HG02943 (cell line): ENCODE measurements at regions not wholly inside any gene's neighbourhood (a gene's known extent, or its start where the extent isn't known, plus 50 kb on each side); places are given as distances from the start of the nearest gene placed in this dataset.

ENCODE experiments used
- ATAC-seq: cut with Tn5 transposase; IDR thresholded peaks from one replicate; pipeline ENCODE4 v1.9.1; 2021; ENCODE audit warnings: mild to moderate bottlenecking, low read depth, moderate library complexity; ENCODE audit not compliant: unreplicated experiment

GRCh38 chr6:145309842-145310535, 425.3 kb downstream of the EPM2A start:
- ATAC-seq: no peak

DNA sequence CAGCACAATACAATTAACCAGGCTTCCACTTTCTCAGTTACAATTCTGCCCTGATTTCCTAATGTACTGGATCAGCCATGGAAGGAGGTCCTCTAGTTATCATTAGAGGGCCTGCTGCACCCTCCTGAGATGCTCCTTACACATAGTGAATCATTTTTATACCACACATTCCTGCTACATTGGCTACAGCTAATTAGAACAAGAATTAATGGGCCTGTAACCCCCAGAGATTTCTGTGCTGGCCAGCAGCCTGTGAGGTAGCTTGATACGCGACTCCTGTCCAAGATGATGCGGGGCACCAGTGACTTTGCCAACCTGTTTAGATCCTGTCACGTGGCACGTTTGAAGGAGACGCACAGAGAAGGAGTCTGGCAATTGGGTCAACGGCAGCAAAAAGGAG, 422.8 kb downstream of the EPM2A start:
- ATAC-seq: no peak

GRCh38 chr6:145313041-145313855, 422.1 kb downstream of the EPM2A start:
- no peak for ATAC-seq

GRCh38 chr6:145315982-145316600, 419.2 kb downstream of the EPM2A start:
- no peak for ATAC-seq

- no peak for ATAC-seq
These were observed 416.4 kb downstream of the EPM2A start for GRCh38 chr6:145318952-145319351.

DNA sequence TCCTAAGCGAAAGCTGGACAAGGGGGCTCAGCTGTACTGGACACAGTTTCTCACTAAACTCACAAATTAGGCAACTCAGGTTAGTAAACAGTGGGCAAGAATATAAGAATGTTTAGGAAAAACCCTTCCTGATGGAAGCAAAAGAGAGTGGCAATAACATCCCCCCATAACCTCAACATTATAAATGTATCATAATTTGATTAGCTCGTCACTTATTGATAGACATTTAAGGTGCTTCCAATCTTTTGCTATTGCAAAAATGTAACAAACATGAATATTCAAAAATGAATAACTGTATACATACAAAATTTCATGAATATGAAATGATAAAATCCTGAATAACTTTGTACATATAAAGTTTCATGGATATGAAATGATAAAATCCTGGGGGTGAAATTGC, 415.7 kb downstream of the EPM2A start:
- ATAC-seq: no peak

DNA sequence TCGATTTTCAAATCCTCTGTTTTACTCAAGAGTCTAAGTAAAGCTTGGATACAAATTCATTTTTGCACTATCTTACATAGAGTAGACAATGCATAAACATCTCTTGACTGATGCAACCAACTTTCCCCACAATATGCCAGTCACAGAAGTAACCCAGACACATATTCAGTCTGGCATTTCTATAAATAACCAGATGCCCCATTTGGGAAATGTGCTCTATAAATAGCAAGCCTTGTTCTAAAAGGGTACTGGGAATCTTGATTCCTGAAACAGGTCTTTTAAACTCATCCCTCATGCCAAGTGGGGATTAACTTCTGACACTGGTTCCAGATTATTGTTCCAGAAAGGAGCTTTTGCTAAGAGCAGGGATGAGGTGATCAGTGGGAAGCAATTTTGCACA, 411.7 kb downstream of the EPM2A start:
- ATAC-seq: no peak

DNA sequence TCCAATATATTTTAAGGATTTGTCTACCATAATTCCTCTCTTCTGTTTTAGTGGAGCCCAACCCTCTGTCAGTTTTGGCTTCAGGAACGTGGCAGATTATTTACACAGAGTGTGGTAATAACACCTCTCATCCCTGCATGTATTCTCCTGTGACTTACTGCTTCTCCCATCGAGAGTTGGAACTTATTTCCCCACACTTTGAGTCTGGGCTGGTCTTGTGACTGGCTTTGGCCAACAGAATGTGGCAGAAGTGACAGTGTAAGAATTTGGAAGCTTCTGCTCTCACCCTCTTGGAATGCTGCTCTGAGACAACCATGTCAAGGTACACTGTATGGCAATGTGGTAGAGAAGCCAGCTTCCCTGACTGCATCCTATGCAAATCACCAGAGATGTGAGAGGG, 407.7 kb downstream of the EPM2A start:
- ATAC-seq: no peak

DNA sequence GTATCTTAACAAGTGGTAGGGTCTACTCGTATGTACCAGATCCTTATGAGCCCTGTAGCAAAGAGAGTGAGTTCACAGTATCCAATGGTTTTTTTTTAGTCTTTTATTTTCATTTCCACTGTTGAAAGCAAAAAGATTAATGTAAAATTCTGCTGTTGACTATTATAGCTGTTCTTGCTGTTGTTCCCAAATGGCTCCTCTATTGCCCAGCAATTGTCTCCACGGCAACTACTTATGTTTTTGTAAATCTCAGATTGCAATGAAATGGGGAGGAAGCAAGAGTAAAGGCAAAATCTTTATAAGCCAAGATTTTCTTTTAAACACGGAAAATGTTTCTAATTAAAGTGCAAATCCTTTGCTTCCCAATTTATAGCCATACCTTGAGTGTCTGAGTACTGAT, 406.1 kb downstream of the EPM2A start:
- no peak for ATAC-seq

DNA sequence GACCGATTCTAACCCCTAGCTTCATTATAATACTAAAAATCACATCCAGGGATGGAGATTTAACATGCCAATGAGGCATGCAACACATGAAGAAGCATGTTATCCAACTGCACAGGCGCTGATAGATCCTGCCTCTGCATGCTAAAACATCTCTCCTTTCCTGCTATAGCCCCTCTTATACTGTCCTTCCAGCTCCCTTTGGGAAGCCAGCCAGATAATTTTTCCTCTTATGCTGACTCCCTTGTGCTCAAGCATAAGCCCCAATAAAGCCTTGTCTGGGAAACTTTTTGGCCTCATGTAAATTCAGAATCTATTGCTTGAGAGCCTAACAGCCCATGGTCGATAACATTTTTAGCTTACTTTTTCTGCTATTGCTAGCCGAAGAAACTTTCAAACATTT, 404.3 kb downstream of the EPM2A start:
- no peak for ATAC-seq

DNA sequence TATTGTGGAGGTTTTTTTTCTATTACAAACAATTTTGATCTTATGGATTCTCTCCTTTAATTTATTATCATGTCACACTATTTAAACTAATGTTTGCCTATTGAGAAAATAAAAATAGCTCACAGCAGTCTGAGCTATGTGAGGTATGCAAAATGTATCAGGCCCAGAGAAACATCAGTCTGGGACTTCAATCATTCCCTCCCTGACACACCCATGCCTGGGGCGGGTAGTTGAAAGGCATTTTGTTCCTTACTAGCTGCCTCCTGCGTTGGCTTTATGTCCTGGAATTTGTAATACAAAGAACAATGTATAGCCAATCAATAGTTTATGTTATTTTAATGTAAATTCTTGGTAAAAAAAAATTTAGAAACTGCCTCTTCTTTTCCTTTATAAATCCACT, 403.3 kb downstream of the EPM2A start:
- ATAC-seq: no peak

GRCh38 chr6:145336119-145336518, 399.2 kb downstream of the EPM2A start:
- ATAC-seq: no peak

DNA sequence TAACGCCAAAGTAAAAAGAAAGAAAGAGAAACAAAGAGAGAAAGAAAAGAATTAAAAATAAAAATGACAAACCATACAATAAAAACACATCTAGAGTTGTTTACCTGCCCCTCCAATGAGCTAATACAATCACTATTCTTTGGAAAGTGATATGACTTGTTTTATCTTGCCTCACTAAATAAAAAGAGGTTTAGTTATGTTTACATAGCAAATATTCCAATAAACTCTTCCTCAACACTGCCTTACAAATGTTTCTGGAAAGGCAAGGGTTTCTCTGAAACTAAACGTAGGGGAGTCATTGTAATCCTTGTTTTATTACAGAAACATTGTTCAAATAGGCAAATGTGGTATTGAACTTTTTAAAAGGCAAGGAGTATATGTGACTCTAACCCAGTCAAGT, 396.2 kb downstream of the EPM2A start:
- ATAC-seq: no peak

DNA sequence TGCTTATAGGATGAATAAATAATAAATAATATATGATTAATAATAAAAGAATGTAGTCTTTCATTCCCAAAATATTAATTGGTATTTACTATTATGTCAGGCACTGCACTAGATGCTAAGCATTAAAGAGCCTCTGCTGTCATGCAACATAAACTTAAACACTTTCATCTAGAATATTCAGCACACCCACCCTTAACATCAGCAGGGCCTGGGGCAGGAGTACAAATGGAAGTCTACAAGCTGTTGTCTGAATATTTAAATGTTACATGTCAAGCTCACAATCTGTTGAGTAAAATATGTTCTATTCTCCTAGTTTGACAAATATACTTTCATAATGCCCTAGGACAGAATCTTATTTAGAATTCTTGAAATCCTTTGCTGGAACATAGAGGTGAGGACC, 395.1 kb downstream of the EPM2A start:
- ATAC-seq: no peak

- no peak for ATAC-seq
These were observed 390.2 kb downstream of the EPM2A start for GRCh38 chr6:145345094-145345493.

- no peak for ATAC-seq
These were observed 388.1 kb downstream of the EPM2A start for GRCh38 chr6:145347216-145347615.

- no peak for ATAC-seq
These were observed 385.3 kb downstream of the EPM2A start for GRCh38 chr6:145349950-145350510.

DNA sequence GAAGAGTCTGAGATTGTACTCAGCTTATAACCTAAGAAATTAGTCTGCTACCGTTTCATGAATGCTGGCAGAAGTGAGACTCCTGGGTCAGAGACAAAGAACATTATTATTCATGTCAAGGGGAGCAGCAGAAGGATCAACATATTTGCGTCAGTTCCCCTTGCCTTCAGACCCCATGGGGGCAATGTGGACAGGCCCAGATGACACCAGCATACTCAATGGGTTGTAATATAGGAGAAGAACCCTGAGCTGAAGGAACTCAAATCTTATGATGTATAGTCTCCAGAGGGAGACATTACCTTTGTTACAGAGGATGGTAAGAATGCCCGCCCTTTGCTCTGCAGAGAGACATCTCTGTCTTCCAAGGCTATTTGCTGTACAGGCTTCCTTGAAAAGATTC, 384.4 kb downstream of the EPM2A start:
- no peak for ATAC-seq

- ATAC-seq: no peak
These were observed 382.8 kb downstream of the EPM2A start for GRCh38 chr6:145352382-145353080.

DNA sequence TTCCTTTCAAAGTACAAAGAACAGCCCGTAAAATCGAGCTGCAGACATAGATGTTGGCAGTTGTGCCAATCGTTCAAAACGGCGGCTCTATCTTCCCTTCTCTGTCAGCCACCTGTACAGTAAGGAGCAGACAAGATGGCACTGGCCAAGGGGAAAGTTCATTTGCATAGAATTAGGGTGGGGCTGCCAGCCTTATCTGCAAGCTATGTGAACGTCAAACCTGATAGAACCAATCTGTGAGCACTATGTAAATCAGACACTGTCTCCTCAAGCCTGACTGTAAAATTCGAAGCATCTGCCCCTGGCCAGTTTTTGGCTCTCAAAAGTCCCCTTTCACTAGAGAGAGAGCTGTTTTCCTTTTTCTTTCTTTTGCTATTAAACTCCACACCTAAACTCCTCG, 374.5 kb downstream of the EPM2A start:
- ATAC-seq: no peak

DNA sequence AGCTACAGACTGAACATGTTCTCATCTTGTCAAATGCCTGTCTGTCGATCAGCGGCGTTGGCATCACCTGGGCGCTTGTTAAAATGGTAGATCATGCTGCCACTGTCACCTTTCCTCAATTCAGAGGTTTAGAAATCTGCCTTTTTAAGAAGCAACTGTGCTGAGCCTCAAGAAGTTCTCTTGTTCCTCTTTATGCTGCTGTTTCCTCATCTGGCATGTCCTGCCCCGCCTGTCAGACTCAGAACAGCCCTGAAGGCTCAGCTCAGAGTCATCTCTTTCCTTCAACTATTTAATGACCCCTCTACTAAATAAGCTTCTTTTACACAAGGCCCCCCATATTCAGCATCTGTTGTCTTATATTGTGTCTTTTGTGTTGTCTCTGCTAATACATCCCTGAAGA, 368.2 kb downstream of the EPM2A start:
- ATAC-seq: no peak
